OCI-LY1 (cell line): ENCODE measurements at regions not wholly inside any gene's neighbourhood (a gene's known extent, or its start where the extent isn't known, plus 50 kb on each side); places are given as distances from the start of the nearest gene placed in this dataset.

ENCODE experiments used
- H2AFZ ChIP-seq: fragments of 200-600 bp; sonication (generic), shearing (Covaris generic); 2 replicates; pipeline ENCODE4 v1.6.0; 2014; ENCODE audit warnings: antibody characterized with exemption, mild to moderate bottlenecking, low read length
- H3F3A ChIP-seq: fragments of 200-600 bp; sonication (generic), shearing (Covaris generic); 2 replicates; pipeline ENCODE4 v1.6.0; 2014; ENCODE audit warnings: mild to moderate bottlenecking, antibody characterized with exemption, low read length, moderate library complexity; ENCODE audit not compliant: insufficient read depth
- H3K27ac ChIP-seq: fragments of 200-600 bp; sonication (generic); 2 replicates; pipeline ENCODE4 v1.5.1; 2014; ENCODE audit warnings: low read length, mixed run types, mild to moderate bottlenecking, low read depth; ENCODE audit not compliant: poor library complexity, severe bottlenecking
- H3K27me3 ChIP-seq: fragments of 200-600 bp; sonication (generic); 2 replicates; pipeline ENCODE4 v1.6.0; 2014; ENCODE audit warnings: antibody characterized with exemption, mild to moderate bottlenecking, low read length, moderate library complexity; ENCODE audit not compliant: insufficient read depth
- H3K36me3 ChIP-seq: fragments of 200-600 bp; sonication (generic); 2 replicates; pipeline ENCODE4 v1.6.1; 2014; ENCODE audit warnings: mild to moderate bottlenecking, antibody characterized with exemption, low read length, moderate library complexity, mixed read lengths; ENCODE audit not compliant: insufficient read depth
- H3K4me1 ChIP-seq: fragments of 200-600 bp; sonication (generic); 2 replicates; pipeline ENCODE4 v1.5.1; 2014; ENCODE audit warnings: mild to moderate bottlenecking, low read length, moderate library complexity; ENCODE audit not compliant: insufficient read depth, severe bottlenecking
- H3K4me2 ChIP-seq: fragments of 200-600 bp; sonication (generic), shearing (Covaris generic); 2 replicates; pipeline ENCODE4 v1.6.1; 2014; ENCODE audit warnings: low read length
- H3K4me3 ChIP-seq: fragments of 200-600 bp; sonication (generic); 2 replicates; pipeline ENCODE4 v1.5.1; 2014; ENCODE audit warnings: low read length, low read depth, mild to moderate bottlenecking, mixed read lengths; ENCODE audit not compliant: poor library complexity, severe bottlenecking
- H3K79me2 ChIP-seq: fragments of 200-600 bp; shearing (Covaris generic); 2 replicates; pipeline ENCODE4 v1.6.1; 2016; ENCODE audit warnings: mixed run types, low read length, mixed read lengths; ENCODE audit not compliant: insufficient read depth
- H3K9ac ChIP-seq: fragments of 200-600 bp; sonication (generic), shearing (Covaris generic); 2 replicates; pipeline ENCODE4 v1.6.1; 2014; ENCODE audit warnings: mild to moderate bottlenecking, low read length, mixed read lengths
- H3K9me2 ChIP-seq: fragments of 200-600 bp; sonication (generic), shearing (Covaris generic); 2 replicates; pipeline ENCODE4 v1.6.1; 2014; ENCODE audit warnings: low read depth, mild to moderate bottlenecking, low read length, mixed read lengths
- H3K9me3 ChIP-seq: fragments of 200-600 bp; shearing (Covaris generic); 2 replicates; pipeline ENCODE4 v1.6.1; 2014; ENCODE audit warnings: low read length, mixed read lengths
- H4K20me1 ChIP-seq: fragments of 200-600 bp; sonication (generic), shearing (Covaris generic); 2 replicates; pipeline ENCODE4 v1.6.0; 2016; ENCODE audit warnings: mild to moderate bottlenecking, low read length; ENCODE audit not compliant: insufficient read depth
- CTCF ChIP-seq: fragments of 200-600 bp; sonication (generic), shearing (Covaris generic); IDR thresholded peaks from 2 replicates; pipeline ENCODE4 v1.5.1; 2017; ENCODE audit warnings: mild to moderate bottlenecking, antibody characterized with exemption, low read length, moderate library complexity, mixed read lengths
- EZH2 ChIP-seq: fragments of 200-600 bp; sonication (generic), shearing (Covaris generic); IDR thresholded peaks from 2 replicates; pipeline ENCODE4 v1.8.0; 2017; ENCODE audit warnings: borderline replicate concordance, mixed run types, mild to moderate bottlenecking, antibody characterized with exemption, low read length, moderate library complexity, mixed read lengths

GRCh38 chr11:33474866-33475265, 217.7 kb downstream of the HIPK3 start:
- Histone ChIP-seq H3K9me3 (no peaks in the 10 kb centered on the region), H3K4me1 (no peaks in the 10 kb centered on the region), H3K79me2 (no peaks in the 10 kb centered on the region), H3K9ac (no peak overlapping the region), H3K27ac (no peak overlapping the region), H3K9me2 (no peaks in the 10 kb centered on the region), H2AFZ (no peak overlapping the region), H3K4me2 (no peak overlapping the region), H3F3A (no peaks in the 10 kb centered on the region), H4K20me1 (no peaks in the 10 kb centered on the region), H3K4me3 (no peak overlapping the region), H3K27me3 (no peaks in the 10 kb centered on the region), H3K36me3 (no peaks in the 10 kb centered on the region)
- TF ChIP-seq EZH2 (no peak), CTCF (no peak)

- Histone ChIP-seq H4K20me1 (no peaks in the 10 kb centered on the region), H3K4me3 (no peak overlapping the region), H3K27me3 (no peaks in the 10 kb centered on the region), H3K79me2 (no peaks in the 10 kb centered on the region), H3K9ac (no peak overlapping the region), H3K36me3 (no peaks in the 10 kb centered on the region), H3K4me1 (no peaks in the 10 kb centered on the region), H3K27ac (no peak overlapping the region), H3K9me2 (no peaks in the 10 kb centered on the region), H3F3A (no peaks in the 10 kb centered on the region), H2AFZ (no peak overlapping the region), H3K9me3 (no peaks in the 10 kb centered on the region), H3K4me2 (no peak overlapping the region)
- TF ChIP-seq CTCF (no peak), EZH2 (no peak)
Measured at GRCh38 chr11:33471541-33471940, 214.4 kb downstream of the HIPK3 start.

GRCh38 chr11:33467966-33468365, 210.8 kb downstream of the HIPK3 start:
- Histone ChIP-seq H3K27me3 (no peaks in the 10 kb centered on the region), H3K9ac (no peak overlapping the region), H3K9me3 (no peaks in the 10 kb centered on the region), H3K27ac (no peak overlapping the region), H3K9me2 (no peaks in the 10 kb centered on the region), H3K4me3 (no peak overlapping the region), H4K20me1 (no peaks in the 10 kb centered on the region), H3K36me3 (no peaks in the 10 kb centered on the region), H3K4me1 (no peaks in the 10 kb centered on the region), H3K4me2 (no peak overlapping the region), H3F3A (no peaks in the 10 kb centered on the region), H3K79me2 (no peaks in the 10 kb centered on the region), H2AFZ (no peak overlapping the region)
- TF ChIP-seq CTCF (no peak), EZH2 (no peak)
